T-helper 17 cell (primary cell): ENCODE measurements at regions not wholly inside any gene's neighbourhood (a gene's known extent, or its start where the extent isn't known, plus 50 kb on each side); places are given as distances from the start of the nearest gene placed in this dataset.
"Not testable (repeated sequence)": the region's sequence is repeated elsewhere in the genome, so short reads cannot be mapped to it uniquely, and the experiment has no call there.

ENCODE experiments used
- ATAC-seq: fragments of 150-1000 bp; cut with Tn5 transposase; 2 replicates; pipeline ENCODE4 v1.10.0; 2021; ENCODE audit warnings: mild to moderate bottlenecking, moderate library complexity
- DNase-seq, 3 donors: peaks; one replicate each; pipeline versions ENCODE4 v3.0.0 to v3.0.0-alpha.2; 2020 to 2021
- H3K9me3 ChIP-seq: one replicate; pipeline ENCODE4 v1.7.0; 2013; ENCODE audit warnings: low read length, mild to moderate bottlenecking; ENCODE audit not compliant: control insufficient read depth, poor library complexity, severe bottlenecking
- H3K27ac Mint-ChIP-seq: one replicate; pipeline ENCODE4 v1.8.0; 2022; ENCODE audit warnings: mild to moderate bottlenecking, moderate library complexity, mixed read lengths
- H3K27me3 Mint-ChIP-seq: one replicate; pipeline ENCODE4 v1.8.0; 2022; ENCODE audit warnings: mixed read lengths
- H3K36me3 Mint-ChIP-seq: one replicate; pipeline ENCODE4 v1.8.0; 2022; ENCODE audit warnings: low read depth, mixed read lengths
- H3K4me1 Mint-ChIP-seq: one replicate; pipeline ENCODE4 v1.8.0; 2022; ENCODE audit warnings: mild to moderate bottlenecking, mixed read lengths
- H3K4me3 Mint-ChIP-seq: one replicate; pipeline ENCODE4 v1.8.0; 2022; ENCODE audit warnings: mild to moderate bottlenecking, moderate library complexity, mixed read lengths

DNA sequence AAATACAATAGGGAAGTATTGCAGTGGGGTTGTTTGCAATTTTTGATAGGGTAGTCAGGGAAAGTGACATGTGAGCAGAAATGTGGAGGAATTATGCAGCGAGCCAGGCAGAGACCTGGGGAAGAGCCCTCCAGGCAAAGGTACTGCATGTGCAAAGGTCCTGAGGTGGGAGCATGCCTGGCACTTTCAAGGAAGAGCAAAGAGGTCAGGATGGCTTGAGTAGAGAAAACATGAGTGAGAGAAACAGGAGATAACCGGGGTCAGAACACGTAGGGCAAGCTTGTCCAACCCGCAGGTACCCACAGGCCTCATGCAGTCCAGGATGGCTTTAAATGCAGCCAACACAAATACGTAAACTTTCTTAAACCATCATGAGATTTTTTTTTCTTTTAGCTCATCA lies 71.0 kb downstream of the COQ2 start:
- Mint-ChIP-seq H3K4me3 (no peak overlapping the region), H3K27ac (peak overlapping the region; percentile 10), H3K4me1 (peaks cover 53% of the 10 kb centered on the region)

DNA sequence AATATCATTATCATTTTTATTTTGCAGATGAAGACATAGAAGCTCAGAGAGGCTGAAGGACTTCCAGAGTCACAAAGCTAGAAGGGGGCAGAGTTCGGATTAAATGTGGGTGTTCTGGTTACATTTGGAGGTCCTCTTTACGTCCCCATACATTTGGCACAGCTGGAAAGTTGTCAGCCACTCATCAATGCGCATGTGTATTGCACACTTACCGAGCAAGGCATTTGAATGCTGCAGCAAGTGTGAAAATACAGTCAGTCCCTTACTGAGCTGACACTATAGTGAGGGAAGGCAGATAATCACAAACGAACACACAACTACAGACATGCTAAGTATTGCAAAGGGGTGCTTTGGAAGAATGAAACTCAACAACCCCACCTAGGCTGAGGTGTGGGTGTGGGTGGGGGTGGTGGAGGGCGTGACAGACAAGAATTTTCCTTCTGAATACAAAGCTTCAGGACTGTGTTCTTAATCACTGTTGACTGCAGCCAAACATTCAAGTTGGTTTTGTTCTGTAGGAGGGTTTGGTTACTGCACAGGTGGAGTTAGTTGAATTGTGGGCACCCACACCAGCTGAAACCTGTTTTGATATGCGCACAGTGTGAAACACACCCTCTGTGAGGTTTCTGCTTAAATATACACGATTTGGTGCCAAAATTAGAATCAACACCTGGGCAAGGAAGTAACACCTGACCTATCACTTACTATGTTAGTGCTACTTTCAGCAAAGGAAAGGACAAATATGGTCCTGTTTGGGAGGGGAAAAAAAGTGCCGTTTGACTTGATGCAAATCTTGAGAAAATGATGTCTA lies 72.4 kb downstream of the COQ2 start:
- Mint-ChIP-seq H3K4me3 (peak overlapping the region; percentile 59), H3K27ac (peak overlapping the region; percentile 10), H3K4me1 (peaks cover 44% of the 10 kb centered on the region), H3K36me3 (no peaks in the 10 kb centered on the region), H3K27me3 (no peaks in the 10 kb centered on the region)
- DNase-seq (peak in 1 of 3 donors; percentile 31), ATAC-seq (peak; percentile 95)
- no peaks in the 10 kb centered on the region for H3K9me3 ChIP-seq

More for the DNA sequence above, 71.0 kb downstream of the COQ2 start:
- H3K9me3 ChIP-seq = no peaks in the 10 kb centered on the region
- ATAC-seq = no peak
- DNase-seq = no peak
- no peaks in the 10 kb centered on the region for H3K27me3 Mint-ChIP-seq
- no peaks in the 10 kb centered on the region for H3K36me3 Mint-ChIP-seq

- Mint-ChIP-seq H3K4me3 (no peak overlapping the region), H3K27ac (no peak overlapping the region), H3K4me1 (peaks cover 29% of the 10 kb centered on the region), H3K27me3 (no peaks in the 10 kb centered on the region), H3K36me3 (no peaks in the 10 kb centered on the region)
- ATAC-seq (no peak), DNase-seq (no peak)
- H3K9me3 ChIP-seq = no peaks in the 10 kb centered on the region
Measured at GRCh38 chr4:83209419-83209818, 75.2 kb downstream of the COQ2 start.

GRCh38 chr4:83208371-83209365 lies 75.9 kb downstream of the COQ2 start:
- DNase-seq (no peak), ATAC-seq (no peak)
- H3K4me1 Mint-ChIP-seq = peaks cover 29% of the 10 kb centered on the region
- no peaks in the 10 kb centered on the region for H3K36me3 Mint-ChIP-seq
- no peaks in the 10 kb centered on the region for H3K9me3 ChIP-seq
- H3K27ac Mint-ChIP-seq = no peak overlapping the region
- H3K4me3 Mint-ChIP-seq = no peak overlapping the region
- no peaks in the 10 kb centered on the region for H3K27me3 Mint-ChIP-seq

DNA sequence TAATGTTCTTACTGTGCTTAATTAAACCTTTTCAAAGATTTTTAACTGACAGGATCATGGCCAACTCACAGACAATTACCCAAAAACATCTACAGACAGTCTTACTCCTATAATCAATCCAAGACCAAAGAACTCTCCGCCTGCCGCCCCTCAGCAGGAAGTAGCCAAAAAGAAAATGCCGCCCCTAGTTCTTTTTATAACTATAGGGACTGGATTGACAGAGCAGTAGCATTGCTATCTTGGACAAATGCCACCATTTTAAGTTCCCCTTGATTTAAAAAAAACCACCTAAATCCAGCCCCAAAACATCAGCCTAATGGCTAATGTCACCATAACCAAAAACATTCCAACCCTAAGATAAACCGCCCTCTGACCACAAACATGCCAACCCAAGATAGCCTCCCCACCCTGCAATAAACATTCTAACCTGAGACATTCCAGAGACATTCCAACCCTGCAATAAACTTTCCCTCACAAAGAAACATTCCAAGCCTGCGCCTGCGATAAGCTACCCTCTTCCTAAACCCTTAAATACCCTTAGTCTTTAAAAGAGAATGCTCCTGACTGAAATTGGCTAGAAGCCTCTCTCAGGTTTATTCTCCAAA lies 77.0 kb downstream of the COQ2 start:
- no peak overlapping the region for H3K27ac Mint-ChIP-seq
- H3K4me3 Mint-ChIP-seq = no peak overlapping the region
- DNase-seq (no peak), ATAC-seq (no peak)
- peaks cover 23% of the 10 kb centered on the region for H3K4me1 Mint-ChIP-seq
- no peaks in the 10 kb centered on the region for H3K9me3 ChIP-seq
- no peaks in the 10 kb centered on the region for H3K27me3 Mint-ChIP-seq
- no peaks in the 10 kb centered on the region for H3K36me3 Mint-ChIP-seq

DNA sequence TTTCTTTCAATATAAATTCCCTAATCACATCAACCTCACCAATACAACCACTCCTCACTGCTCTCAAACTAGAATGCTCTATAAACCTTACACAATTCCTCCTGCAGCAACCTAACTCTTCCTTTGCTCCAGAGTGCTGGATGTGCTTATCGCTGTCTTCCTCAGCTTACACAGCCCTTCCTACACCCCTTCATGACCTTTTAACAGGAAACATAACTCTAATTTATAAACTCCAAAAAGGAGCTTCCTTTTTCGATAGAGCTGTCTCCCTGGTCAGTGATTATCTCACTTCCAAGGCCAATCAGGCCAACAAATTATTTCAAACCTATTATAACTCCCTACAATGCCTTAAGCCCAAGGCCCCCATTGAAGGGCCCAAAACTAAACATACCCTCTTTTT lies 78.8 kb downstream of the COQ2 start:
- Mint-ChIP-seq H3K27ac (no peak overlapping the region), H3K4me3 (no peak overlapping the region), H3K27me3 (no peaks in the 10 kb centered on the region), H3K36me3 (no peaks in the 10 kb centered on the region), H3K4me1 (peaks cover 8% of the 10 kb centered on the region)
- H3K9me3 ChIP-seq = no peaks in the 10 kb centered on the region
- DNase-seq = no peak
- no peak for ATAC-seq

GRCh38 chr4:83204731-83205130 lies 79.9 kb downstream of the COQ2 start:
- DNase-seq (no peak), ATAC-seq (no peak)
- Mint-ChIP-seq H3K27me3 (no peaks in the 10 kb centered on the region), H3K27ac (no peak overlapping the region), H3K36me3 (no peaks in the 10 kb centered on the region), H3K4me3 (no peak overlapping the region), H3K4me1 (peaks cover 2% of the 10 kb centered on the region)
- no peaks in the 10 kb centered on the region for H3K9me3 ChIP-seq

DNA sequence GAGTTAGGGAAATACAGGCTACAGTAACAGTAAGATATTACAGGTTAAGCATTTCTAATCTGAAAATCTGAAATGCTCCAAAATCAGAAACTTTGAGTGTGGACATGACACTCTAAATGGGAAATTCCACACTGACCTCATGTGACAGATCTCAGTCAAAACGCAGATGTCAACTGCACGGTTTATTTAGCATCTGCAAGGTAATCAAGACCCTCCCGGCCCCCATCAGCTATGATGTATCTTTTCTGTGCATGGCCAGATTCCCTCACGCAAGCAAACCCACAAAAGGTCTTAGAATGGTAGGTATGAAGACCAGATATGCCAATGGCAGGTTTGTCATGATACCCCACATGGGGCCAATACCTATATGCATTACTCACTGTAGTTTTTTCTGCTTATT lies 82.8 kb downstream of the COQ2 start:
- ATAC-seq (no peak), DNase-seq (no peak)
- H3K27me3 Mint-ChIP-seq = no peaks in the 10 kb centered on the region
- no peak overlapping the region for H3K27ac Mint-ChIP-seq
- no peaks in the 10 kb centered on the region for H3K9me3 ChIP-seq
- H3K36me3 Mint-ChIP-seq = no peaks in the 10 kb centered on the region
- H3K4me3 Mint-ChIP-seq = no peak overlapping the region
- no peaks in the 10 kb centered on the region for H3K4me1 Mint-ChIP-seq

- H3K27me3 Mint-ChIP-seq = no peaks in the 10 kb centered on the region
Measured at GRCh38 chr4:83197555-83198235, 83.2 kb upstream of the PLAC8 start.

GRCh38 chr4:83196921-83197320 lies 82.4 kb upstream of the PLAC8 start:
- peaks cover 2% of the 10 kb centered on the region for H3K9me3 ChIP-seq
- Mint-ChIP-seq H3K27ac (no peak overlapping the region), H3K4me3 (no peak overlapping the region), H3K36me3 (no peaks in the 10 kb centered on the region), H3K4me1 (peaks cover 3% of the 10 kb centered on the region), H3K27me3 (no peaks in the 10 kb centered on the region)
- DNase-seq (no peak), ATAC-seq (no peak)

More at GRCh38 chr4:83197555-83198235, 83.2 kb upstream of the PLAC8 start:
- Mint-ChIP-seq H3K36me3 (no peaks in the 10 kb centered on the region), H3K4me1 (no peaks in the 10 kb centered on the region), H3K4me3 (no peak overlapping the region), H3K27ac (no peak overlapping the region)
- H3K9me3 ChIP-seq = no peaks in the 10 kb centered on the region
- DNase-seq (no peak), ATAC-seq (no peak)

- H3K27me3 Mint-ChIP-seq = no peaks in the 10 kb centered on the region
- H3K4me3 Mint-ChIP-seq = no peak overlapping the region
- peaks cover 3% of the 10 kb centered on the region for H3K4me1 Mint-ChIP-seq
- peaks cover 2% of the 10 kb centered on the region for H3K9me3 ChIP-seq
- no peak overlapping the region for H3K27ac Mint-ChIP-seq
- no peaks in the 10 kb centered on the region for H3K36me3 Mint-ChIP-seq
- ATAC-seq (no peak), DNase-seq (no peak)
Measured at GRCh38 chr4:83195269-83195668, 80.7 kb upstream of the PLAC8 start.

DNA sequence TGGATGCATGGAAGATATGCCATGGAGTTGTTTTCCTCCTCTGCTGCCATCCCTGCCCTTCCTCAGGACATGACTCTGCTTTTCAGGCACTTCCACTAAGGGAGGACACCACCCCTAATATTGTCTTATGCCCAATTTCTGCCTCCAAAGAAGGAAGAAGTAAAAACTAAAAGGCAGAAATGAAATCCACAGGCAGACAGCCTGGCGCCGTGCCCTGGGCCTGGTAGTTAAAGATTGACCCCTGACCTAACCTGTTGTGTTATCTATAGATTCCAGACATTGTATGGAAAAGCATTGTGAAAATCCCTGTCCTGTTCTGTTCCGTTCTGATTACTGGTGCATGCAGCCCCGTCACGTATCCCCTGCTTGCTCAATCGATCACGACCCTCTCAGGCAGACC lies 80.1 kb upstream of the PLAC8 start:
- H3K4me3 Mint-ChIP-seq, H3K9me3 ChIP-seq, H3K4me1 Mint-ChIP-seq, H3K36me3 Mint-ChIP-seq, DNase-seq, H3K27me3 Mint-ChIP-seq, H3K27ac Mint-ChIP-seq, ATAC-seq: not testable (repeated sequence)

DNA sequence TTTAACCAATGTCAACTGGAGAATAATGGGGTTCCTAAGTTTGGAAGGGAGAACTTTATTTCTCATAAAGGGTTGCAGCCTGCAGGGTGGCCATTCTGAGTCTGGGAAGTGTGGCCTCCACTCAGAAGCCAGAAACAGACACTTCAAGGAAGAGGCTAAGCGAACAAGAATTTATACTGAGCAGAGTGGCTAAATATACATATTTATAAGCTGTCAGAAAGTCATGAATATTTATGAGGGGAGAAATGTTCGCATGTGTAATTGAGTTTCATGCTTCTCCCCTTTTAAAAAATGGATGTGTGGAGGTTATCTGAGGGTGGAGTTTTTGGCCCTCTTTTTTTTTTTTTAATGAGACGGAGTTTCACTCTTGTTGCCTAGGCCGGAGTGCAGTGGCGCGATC lies 78.1 kb upstream of the PLAC8 start:
- Mint-ChIP-seq H3K27ac (peak overlapping the region; percentile 11), H3K27me3 (no peaks in the 10 kb centered on the region), H3K36me3 (peaks cover 5% of the 10 kb centered on the region), H3K4me3 (no peak overlapping the region), H3K4me1 (peaks cover 8% of the 10 kb centered on the region)
- DNase-seq (no peak), ATAC-seq (no peak)
- peaks cover 2% of the 10 kb centered on the region for H3K9me3 ChIP-seq
